ENCODE measurements at regions not wholly inside any gene's neighbourhood (a gene's known extent, or its start where the extent isn't known, plus 50 kb on each side); places are given as distances from the start of the nearest gene placed in this dataset.
"Not testable (repeated sequence)": the region's sequence is repeated elsewhere in the genome, so short reads cannot be mapped to it uniquely, and the experiment has no call there.

- H3K4me1 Mint-ChIP-seq, result not testable (repeated sequence)
Measured at GRCh38 chr16:22584459-22584858, 73.8 kb downstream of the NPIPB5 start.

GRCh38 chr16:22584941-22585340, 74.2 kb downstream of the NPIPB5 start:
- not testable (repeated sequence) for H3K4me2 ChIP-seq (ENCODE audit: insufficient read depth, insufficient read length, low read length)

More at GRCh38 chr16:22584459-22584858, 73.8 kb downstream of the NPIPB5 start:
- not testable (repeated sequence) for H2BK12ac ChIP-seq (ENCODE audit: insufficient read length, low read depth, low read length); H3K4ac ChIP-seq (ENCODE audit: low read depth, low read length); H3K4me3 Mint-ChIP-seq; H2BK20ac ChIP-seq (ENCODE audit: low read depth, low read length, poor library complexity, severe bottlenecking); H3K56ac ChIP-seq (ENCODE audit: insufficient read length, low read depth, low read length); H3K9me3 ChIP-seq (ENCODE audit: control insufficient read depth, low read depth, low read length); H2AFZ ChIP-seq (ENCODE audit: low read length); H4K5ac ChIP-seq (ENCODE audit: insufficient read length, low read depth, low read length); H3K9me3 Mint-ChIP-seq; H3K27me3 Mint-ChIP-seq (ENCODE audit: low read depth); H3K4me1 ChIP-seq (ENCODE audit: insufficient read depth, low read length); H3K23ac ChIP-seq (ENCODE audit: insufficient read length, low read depth, low read length); H2AK5ac ChIP-seq (ENCODE audit: insufficient read length, low read length); H3K36me3 Mint-ChIP-seq (ENCODE audit: insufficient read depth in 1 of 3, low read depth in 3 of 3); H3K23me2 ChIP-seq (ENCODE audit: insufficient read length, low read depth, low read length, poor library complexity, severe bottlenecking); H3K79me2 ChIP-seq (ENCODE audit: insufficient read depth, low read length); H2BK15ac ChIP-seq (ENCODE audit: low read depth, low read length); H3K27me3 ChIP-seq (ENCODE audit: insufficient read depth, low read length); H2BK120ac ChIP-seq (ENCODE audit: low read depth, low read length, poor library complexity, severe bottlenecking); H2BK5ac ChIP-seq (ENCODE audit: insufficient read length, low read length); H4K91ac ChIP-seq (ENCODE audit: insufficient read length, low read depth, low read length); H3K27ac Mint-ChIP-seq; H3K79me1 ChIP-seq (ENCODE audit: insufficient read depth, low read depth, low read length, poor library complexity, severe bottlenecking); H3K14ac ChIP-seq (ENCODE audit: insufficient read depth, low read length); H4K20me1 ChIP-seq (ENCODE audit: control insufficient read depth, insufficient read depth, insufficient read length); H3K18ac ChIP-seq (ENCODE audit: insufficient read length, low read depth, low read length); DNase-seq; H3K9ac ChIP-seq (ENCODE audit: extremely low read depth, insufficient read length, low read length); H3T11ph ChIP-seq (ENCODE audit: low read length); H3K4me2 ChIP-seq (ENCODE audit: insufficient read depth, insufficient read length, low read length); H4K8ac ChIP-seq (replicated peaks; ENCODE audit: insufficient read length, low read depth, low read length); H3K27ac ChIP-seq (ENCODE audit: insufficient read length, low read depth, low read length)
- no CpG with 5 or more reads among the region's 3 CpGs for WGBS (ENCODE audit: extremely low coverage, insufficient read length, low lambda C conversion rate)

More at GRCh38 chr16:22584941-22585340, 74.2 kb downstream of the NPIPB5 start:
- not testable (repeated sequence) for H3K14ac ChIP-seq (ENCODE audit: insufficient read depth, low read length); H2BK12ac ChIP-seq (ENCODE audit: insufficient read length, low read depth, low read length); H3K36me3 Mint-ChIP-seq (ENCODE audit: insufficient read depth in 1 of 3, low read depth in 3 of 3); H4K5ac ChIP-seq (ENCODE audit: insufficient read length, low read depth, low read length); H4K8ac ChIP-seq (replicated peaks; ENCODE audit: insufficient read length, low read depth, low read length); H3K79me2 ChIP-seq (ENCODE audit: insufficient read depth, low read length); H3K18ac ChIP-seq (ENCODE audit: insufficient read length, low read depth, low read length); H3K4me1 ChIP-seq (ENCODE audit: insufficient read depth, low read length); H3K27me3 ChIP-seq (ENCODE audit: insufficient read depth, low read length); H3T11ph ChIP-seq (ENCODE audit: low read length); H4K20me1 ChIP-seq (ENCODE audit: control insufficient read depth, insufficient read depth, insufficient read length); H2BK20ac ChIP-seq (ENCODE audit: low read depth, low read length, poor library complexity, severe bottlenecking); H3K79me1 ChIP-seq (ENCODE audit: insufficient read depth, low read depth, low read length, poor library complexity, severe bottlenecking); DNase-seq; H3K4me1 Mint-ChIP-seq; H2BK5ac ChIP-seq (ENCODE audit: insufficient read length, low read length); H2BK15ac ChIP-seq (ENCODE audit: low read depth, low read length); H3K9me3 ChIP-seq (ENCODE audit: control insufficient read depth, low read depth, low read length); H2AFZ ChIP-seq (ENCODE audit: low read length); H3K9ac ChIP-seq (ENCODE audit: extremely low read depth, insufficient read length, low read length); H3K27ac ChIP-seq (ENCODE audit: insufficient read length, low read depth, low read length); H3K4ac ChIP-seq (ENCODE audit: low read depth, low read length); H3K27ac Mint-ChIP-seq; H2AK5ac ChIP-seq (ENCODE audit: insufficient read length, low read length); H3K4me3 Mint-ChIP-seq; H2BK120ac ChIP-seq (ENCODE audit: low read depth, low read length, poor library complexity, severe bottlenecking); H3K23me2 ChIP-seq (ENCODE audit: insufficient read length, low read depth, low read length, poor library complexity, severe bottlenecking); H3K23ac ChIP-seq (ENCODE audit: insufficient read length, low read depth, low read length); H3K56ac ChIP-seq (ENCODE audit: insufficient read length, low read depth, low read length); H3K9me3 Mint-ChIP-seq; H4K91ac ChIP-seq (ENCODE audit: insufficient read length, low read depth, low read length); H3K27me3 Mint-ChIP-seq (ENCODE audit: low read depth)
- no CpG with 5 or more reads among the region's 5 CpGs for WGBS (ENCODE audit: extremely low coverage, insufficient read length, low lambda C conversion rate)
